ENCODE measurements at regions not wholly inside any gene's neighbourhood (a gene's known extent, or its start where the extent isn't known, plus 50 kb on each side); places are given as distances from the start of the nearest gene placed in this dataset.

DNA sequence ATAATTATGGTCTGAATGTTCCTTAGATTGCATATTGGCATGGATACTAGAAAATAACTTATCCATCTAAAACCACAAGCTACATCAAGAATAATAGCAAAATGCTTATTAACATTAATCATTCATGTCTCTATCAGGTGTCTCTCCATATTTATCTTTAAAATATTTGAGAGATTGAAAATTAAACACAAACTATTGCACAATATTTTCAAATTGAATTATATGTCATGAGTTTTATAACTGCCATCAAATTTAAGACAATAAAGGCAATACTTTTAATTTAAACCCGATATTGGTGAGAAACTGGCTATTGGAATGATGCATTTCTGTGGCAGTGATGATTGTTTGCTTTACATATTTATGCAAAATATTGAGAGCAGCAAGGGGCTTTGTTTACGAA, 1506.8 kb upstream of the B3GALT2 start:
- Histone ChIP-seq H3K36me3 (ENCODE audit: control insufficient read depth, insufficient read depth, low read length) (no peaks in the 10 kb centered on the region), H3K4me3 (ENCODE audit: low read length) (no peak overlapping the region), H3K27ac (ENCODE audit: low read depth, low read length) (no peak overlapping the region), H3K27me3 (ENCODE audit: control insufficient read depth, insufficient read depth, low read length, poor library complexity, severe bottlenecking) (no peaks in the 10 kb centered on the region), H3K9me3 (ENCODE audit: control insufficient read depth, low read length) (no peaks in the 10 kb centered on the region), H3K9ac (ENCODE audit: extremely low read depth, low read length, poor library complexity, severe bottlenecking) (no peak overlapping the region), H3K4me1 (ENCODE audit: control insufficient read depth, insufficient read depth, low read length) (no peaks in the 10 kb centered on the region)
- H3K4me1 Mint-ChIP-seq: no peaks in the 10 kb centered on the region
- no peak for DNase-seq
- no peak overlapping the region for H3K27ac Mint-ChIP-seq
- TF ChIP-seq, protein P1, sequence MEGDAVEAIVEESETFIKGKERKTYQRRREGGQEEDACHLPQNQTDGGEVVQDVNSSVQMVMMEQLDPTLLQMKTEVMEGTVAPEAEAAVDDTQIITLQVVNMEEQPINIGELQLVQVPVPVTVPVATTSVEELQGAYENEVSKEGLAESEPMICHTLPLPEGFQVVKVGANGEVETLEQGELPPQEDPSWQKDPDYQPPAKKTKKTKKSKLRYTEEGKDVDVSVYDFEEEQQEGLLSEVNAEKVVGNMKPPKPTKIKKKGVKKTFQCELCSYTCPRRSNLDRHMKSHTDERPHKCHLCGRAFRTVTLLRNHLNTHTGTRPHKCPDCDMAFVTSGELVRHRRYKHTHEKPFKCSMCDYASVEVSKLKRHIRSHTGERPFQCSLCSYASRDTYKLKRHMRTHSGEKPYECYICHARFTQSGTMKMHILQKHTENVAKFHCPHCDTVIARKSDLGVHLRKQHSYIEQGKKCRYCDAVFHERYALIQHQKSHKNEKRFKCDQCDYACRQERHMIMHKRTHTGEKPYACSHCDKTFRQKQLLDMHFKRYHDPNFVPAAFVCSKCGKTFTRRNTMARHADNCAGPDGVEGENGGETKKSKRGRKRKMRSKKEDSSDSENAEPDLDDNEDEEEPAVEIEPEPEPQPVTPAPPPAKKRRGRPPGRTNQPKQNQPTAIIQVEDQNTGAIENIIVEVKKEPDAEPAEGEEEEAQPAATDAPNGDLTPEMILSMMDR (conservative IDR thresholded peaks at IDR 0.05): no peak
- H3K36me3 Mint-ChIP-seq (ENCODE audit: low read depth): no peaks in the 10 kb centered on the region
- no peaks in the 10 kb centered on the region for H3K9me3 Mint-ChIP-seq
- H3K4me3 Mint-ChIP-seq: no peak overlapping the region
- 90% methylated on average over 2 of the region's 2 CpGs; no CpG with 5 or more reads in 1 of the 2 experiments for WGBS, 2 experiments (ENCODE audit: insufficient coverage in 1 of 2, insufficient read length in 1 of 2)
- no peaks in the 10 kb centered on the region for H3K27me3 Mint-ChIP-seq (ENCODE audit: insufficient read depth)

DNA sequence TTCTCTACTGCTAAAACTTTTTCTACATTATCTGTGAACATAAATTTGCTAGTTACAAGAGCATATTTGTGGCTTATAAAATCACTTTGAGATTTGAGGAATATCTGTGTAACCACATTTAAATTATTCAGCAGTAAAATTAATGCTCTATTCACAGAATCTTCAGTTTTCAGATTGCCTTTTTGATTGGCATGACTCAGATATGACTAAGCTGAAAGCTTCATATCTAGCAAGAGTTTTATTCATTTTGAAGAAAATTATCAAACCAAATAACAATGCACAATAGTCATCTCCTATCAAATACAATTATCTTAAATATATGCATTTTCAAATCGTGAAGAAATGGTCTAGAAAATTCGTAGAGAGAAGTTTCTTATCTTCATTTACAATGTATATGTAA, 1498.2 kb upstream of the B3GALT2 start:
- 83% methylated on average over 1 of the region's 2 CpGs; no CpG with 5 or more reads in 1 of the 2 experiments for WGBS, 2 experiments (ENCODE audit: insufficient coverage in 1 of 2, insufficient read length in 1 of 2)
- H3K4me3 Mint-ChIP-seq: no peak overlapping the region

DNA sequence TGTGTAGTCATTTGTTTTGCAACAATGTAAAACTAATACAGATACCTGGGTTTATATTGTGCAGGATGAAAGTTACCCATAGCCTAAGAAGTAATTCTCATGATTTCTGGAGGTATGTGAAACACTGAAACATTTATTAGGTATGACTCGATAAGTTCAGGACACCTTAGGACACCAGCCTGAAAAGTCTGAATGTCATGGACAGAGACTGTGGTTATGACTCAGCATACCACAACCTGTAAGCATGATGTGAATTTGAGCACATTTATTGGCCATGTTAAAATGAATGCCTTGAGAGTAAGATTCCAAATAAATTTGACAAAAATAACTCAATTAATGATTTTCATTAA, 1471.7 kb upstream of the B3GALT2 start:
- no peak overlapping the region for H3K27ac Mint-ChIP-seq
- H3K4me1 Mint-ChIP-seq: no peaks in the 10 kb centered on the region
- Histone ChIP-seq H3K36me3 (ENCODE audit: control insufficient read depth, insufficient read depth, low read length) (no peaks in the 10 kb centered on the region), H3K4me1 (ENCODE audit: control insufficient read depth, insufficient read depth, low read length) (no peaks in the 10 kb centered on the region), H3K27me3 (ENCODE audit: control insufficient read depth, insufficient read depth, low read length, poor library complexity, severe bottlenecking) (no peaks in the 10 kb centered on the region), H3K27ac (ENCODE audit: low read depth, low read length) (no peak overlapping the region), H3K4me3 (ENCODE audit: low read length) (no peak overlapping the region), H3K9ac (ENCODE audit: extremely low read depth, low read length, poor library complexity, severe bottlenecking) (no peak overlapping the region), H3K9me3 (ENCODE audit: control insufficient read depth, low read length) (no peaks in the 10 kb centered on the region)
- H3K36me3 Mint-ChIP-seq (ENCODE audit: low read depth): no peaks in the 10 kb centered on the region
- TF ChIP-seq, protein P1 (conservative IDR thresholded peaks at IDR 0.05): no peak
- no peak overlapping the region for H3K4me3 Mint-ChIP-seq
- H3K9me3 Mint-ChIP-seq: no peaks in the 10 kb centered on the region
- no peak for DNase-seq
- 94 to 100% methylated on average over 1 of the region's 1 CpG for WGBS, 2 experiments (ENCODE audit: insufficient coverage in 1 of 2, insufficient read length in 1 of 2)
- no peaks in the 10 kb centered on the region for H3K27me3 Mint-ChIP-seq (ENCODE audit: insufficient read depth)

More for the DNA sequence above, 1498.2 kb upstream of the B3GALT2 start:
- Mint-ChIP-seq H3K9me3 (no peaks in the 10 kb centered on the region), H3K36me3 (ENCODE audit: low read depth) (no peaks in the 10 kb centered on the region), H3K4me1 (peaks cover 7% of the 10 kb centered on the region), H3K27me3 (ENCODE audit: insufficient read depth) (no peaks in the 10 kb centered on the region), H3K27ac (no peak overlapping the region)
- no peak for DNase-seq
- Histone ChIP-seq H3K27ac (ENCODE audit: low read depth, low read length) (no peak overlapping the region), H3K4me3 (ENCODE audit: low read length) (no peak overlapping the region), H3K9me3 (ENCODE audit: control insufficient read depth, low read length) (no peaks in the 10 kb centered on the region), H3K9ac (ENCODE audit: extremely low read depth, low read length, poor library complexity, severe bottlenecking) (no peak overlapping the region), H3K4me1 (ENCODE audit: control insufficient read depth, insufficient read depth, low read length) (no peaks in the 10 kb centered on the region), H3K36me3 (ENCODE audit: control insufficient read depth, insufficient read depth, low read length) (no peaks in the 10 kb centered on the region), H3K27me3 (ENCODE audit: control insufficient read depth, insufficient read depth, low read length, poor library complexity, severe bottlenecking) (no peaks in the 10 kb centered on the region)
- TF ChIP-seq, protein P1 (conservative IDR thresholded peaks at IDR 0.05): no peak
